Anterior cingulate cortex (tissue), 58 donors: ENCODE measurements at regions not wholly inside any gene's neighbourhood (a gene's known extent, or its start where the extent isn't known, plus 50 kb on each side); places are given as distances from the start of the nearest gene placed in this dataset.

Experiments
- DNase-seq, 58 donors: peaks; one replicate each; lab custom pipeline; 2025; lab: John Stamatoyannopoulos, UW

DNA sequence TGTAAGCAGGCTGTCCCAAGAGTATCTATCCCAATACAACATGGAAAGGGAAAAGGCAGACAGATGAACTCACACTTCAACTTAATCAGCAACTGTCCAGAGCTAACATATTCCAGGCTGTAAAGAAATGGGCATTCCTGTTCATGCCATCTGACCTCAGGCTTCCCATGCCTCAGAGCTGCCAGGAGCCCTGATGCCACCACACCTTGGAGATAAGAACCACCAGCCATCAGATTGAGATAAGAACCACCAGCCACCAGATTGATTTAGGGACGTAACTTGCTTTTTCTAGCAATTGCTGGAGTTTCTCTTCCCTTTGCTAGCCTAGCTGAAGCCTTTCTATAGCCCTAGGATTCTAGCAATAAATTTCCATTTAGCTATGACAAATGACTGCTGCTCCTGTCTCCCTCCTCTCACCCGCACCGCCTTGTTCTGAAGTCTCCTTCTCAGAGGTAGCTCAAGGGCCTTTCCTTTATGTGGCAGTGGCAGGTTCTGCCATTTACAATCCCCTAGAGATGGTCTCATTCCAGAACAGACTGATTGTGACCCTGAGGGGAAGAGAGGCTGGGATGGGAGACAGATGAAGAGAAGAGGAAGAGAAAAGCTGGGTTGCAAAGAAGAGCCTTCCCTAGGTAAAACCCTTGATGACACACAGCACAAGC, 88.0 kb upstream of the CTTNBP2NL start:
- DNase-seq, result no peak

- DNase-seq, result no peak
These were observed 87.3 kb upstream of the CTTNBP2NL start for GRCh38 chr1:112308716-112309115.

DNA sequence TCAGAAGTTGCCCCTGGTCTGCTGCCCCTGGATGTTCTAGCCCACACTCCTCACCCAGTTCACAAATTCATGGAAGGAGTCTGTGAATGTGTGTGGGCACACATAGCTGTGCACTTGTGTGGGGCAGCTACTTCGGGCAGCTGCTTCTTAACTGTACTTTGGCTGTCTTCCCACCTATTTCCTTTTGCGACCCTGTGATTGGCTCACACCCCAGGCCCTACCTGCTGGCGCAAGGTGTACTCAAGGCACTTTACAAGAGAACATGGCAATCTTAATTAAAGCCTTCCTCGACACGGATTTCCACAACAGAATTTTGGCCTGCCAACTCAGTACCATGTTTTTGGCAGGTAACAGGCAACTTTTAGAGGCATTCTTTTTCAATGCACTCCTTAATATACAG, 86.5 kb upstream of the CTTNBP2NL start:
- DNase-seq, result no peak

GRCh38 chr1:112312315-112312714, 83.7 kb upstream of the CTTNBP2NL start:
- DNase-seq, result no peak

DNA sequence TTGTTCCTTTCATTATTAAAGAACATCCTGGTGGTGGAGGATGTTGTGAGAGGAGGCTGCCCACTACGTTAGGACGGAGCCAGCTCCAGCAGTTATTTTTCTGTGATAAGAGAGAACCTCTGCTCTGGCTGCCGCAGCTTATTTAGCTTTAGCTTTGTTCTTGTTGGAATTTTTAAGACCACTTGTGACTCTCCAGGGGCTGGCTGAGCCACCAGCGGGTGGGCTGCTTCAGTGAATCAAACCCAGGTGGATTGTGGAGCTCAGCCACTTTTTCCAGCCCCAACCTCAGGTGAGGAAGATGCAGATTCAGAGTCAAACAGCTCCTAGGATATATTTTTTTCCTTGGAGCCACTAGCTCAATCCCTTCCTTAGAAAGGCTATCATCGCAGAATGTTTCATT, 83.1 kb upstream of the CTTNBP2NL start:
- DNase-seq, result no peak

GRCh38 chr1:112316254-112316913, 79.6 kb upstream of the CTTNBP2NL start:
- DNase-seq, result no peak

- DNase-seq, result no peak
These were observed 78.9 kb upstream of the CTTNBP2NL start for GRCh38 chr1:112317140-112317539.

GRCh38 chr1:112317611-112318062, 78.4 kb upstream of the CTTNBP2NL start:
- no peak for DNase-seq

- no peak for DNase-seq
These were observed 77.8 kb upstream of the CTTNBP2NL start for GRCh38 chr1:112318263-112318662.

DNA sequence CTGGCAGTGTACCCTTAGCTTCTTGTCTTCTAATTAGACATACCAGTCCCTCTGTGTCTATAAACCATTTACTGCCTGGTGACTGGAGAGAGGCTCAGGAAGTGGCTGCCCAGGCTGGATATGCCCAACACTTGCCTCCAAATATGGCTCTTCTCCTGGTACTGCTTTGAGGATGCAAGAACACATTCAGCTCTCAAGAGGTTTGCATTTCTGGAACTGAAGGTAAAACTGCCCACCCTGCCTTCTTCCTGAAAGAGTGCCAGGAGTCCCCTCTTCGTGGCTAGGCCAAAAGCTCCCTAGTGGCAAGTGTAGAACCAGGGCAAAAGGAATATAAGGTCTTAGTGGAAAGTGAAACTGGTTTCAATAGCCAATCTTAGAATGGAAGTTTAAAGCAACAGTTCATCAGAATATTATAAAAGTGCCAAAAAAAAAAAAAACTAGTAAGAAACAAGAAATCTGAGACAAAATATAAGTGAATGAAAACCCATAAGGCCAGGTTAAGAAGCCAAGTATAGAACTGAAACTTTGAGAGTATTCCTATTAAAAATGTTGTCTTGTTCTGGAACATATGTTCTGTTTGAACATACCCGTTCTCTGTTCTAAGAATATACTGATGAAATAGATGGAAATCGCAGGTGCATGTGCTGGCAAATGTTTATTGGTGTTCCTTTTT, 77.2 kb upstream of the CTTNBP2NL start:
- no peak for DNase-seq

GRCh38 chr1:112319371-112320040, 76.5 kb upstream of the CTTNBP2NL start:
- no peak for DNase-seq

GRCh38 chr1:112320058-112320457, 76.0 kb upstream of the CTTNBP2NL start:
- DNase-seq, result no peak

GRCh38 chr1:112322018-112322417, 74.0 kb upstream of the CTTNBP2NL start:
- no peak for DNase-seq

DNA sequence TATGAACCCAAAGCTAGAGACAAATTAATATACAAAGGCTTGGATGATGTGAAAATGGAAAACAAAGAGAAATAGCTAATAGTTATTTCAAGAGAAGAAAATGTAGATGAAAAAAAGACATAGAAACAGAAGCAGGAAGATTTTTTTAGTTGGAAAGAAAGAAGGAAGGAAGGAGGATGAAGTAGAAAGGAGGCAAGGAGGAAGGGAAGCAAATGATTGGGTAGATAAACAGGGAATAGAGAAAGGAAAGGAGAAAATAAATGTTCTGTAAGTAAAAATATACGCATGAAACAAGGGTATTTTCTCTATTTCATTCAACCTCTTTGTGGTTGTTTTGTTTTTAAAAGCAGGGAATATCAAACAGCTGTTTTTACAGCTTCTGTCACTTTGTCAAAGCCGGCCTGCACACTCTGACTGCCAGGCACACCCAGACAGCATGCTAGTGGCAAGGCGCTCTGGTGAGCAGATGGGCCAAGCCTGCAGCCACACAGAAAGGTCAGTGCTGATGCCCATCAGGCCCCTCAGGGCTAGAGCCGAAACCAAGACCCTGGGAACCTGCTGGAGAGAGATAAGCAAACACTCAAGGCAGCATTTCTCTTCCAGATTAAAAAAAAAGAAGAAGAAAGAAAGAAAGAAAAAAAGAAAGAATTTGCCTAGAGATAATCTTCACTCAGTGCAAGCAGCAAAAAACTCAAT, 72.9 kb upstream of the CTTNBP2NL start:
- DNase-seq, result no peak

DNA sequence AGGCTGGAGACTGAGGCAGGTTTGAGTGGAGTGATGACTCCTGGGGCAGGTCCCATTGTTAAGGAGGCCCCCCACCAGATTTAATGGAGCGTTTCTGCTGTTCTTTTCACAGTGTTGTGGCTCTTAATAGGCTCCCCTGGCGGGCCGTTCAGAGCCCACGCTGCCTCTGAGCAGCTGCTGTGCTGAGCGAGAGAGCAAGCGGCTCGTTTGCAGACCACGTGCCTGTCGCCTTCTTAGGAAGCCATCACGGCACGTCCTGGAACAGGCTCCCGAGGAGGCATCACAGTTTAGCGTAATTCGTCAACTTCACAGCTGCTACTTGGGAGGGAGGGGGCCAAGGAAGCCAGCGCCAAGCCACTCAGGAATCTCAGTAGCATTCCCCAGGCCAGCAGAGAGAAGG, 70.5 kb upstream of the CTTNBP2NL start:
- DNase-seq, result peak in 42 of 58 donors; percentile 1 to 75 (median 26)

- no peak for DNase-seq
These were observed 67.4 kb upstream of the CTTNBP2NL start for GRCh38 chr1:112328600-112328999.

DNA sequence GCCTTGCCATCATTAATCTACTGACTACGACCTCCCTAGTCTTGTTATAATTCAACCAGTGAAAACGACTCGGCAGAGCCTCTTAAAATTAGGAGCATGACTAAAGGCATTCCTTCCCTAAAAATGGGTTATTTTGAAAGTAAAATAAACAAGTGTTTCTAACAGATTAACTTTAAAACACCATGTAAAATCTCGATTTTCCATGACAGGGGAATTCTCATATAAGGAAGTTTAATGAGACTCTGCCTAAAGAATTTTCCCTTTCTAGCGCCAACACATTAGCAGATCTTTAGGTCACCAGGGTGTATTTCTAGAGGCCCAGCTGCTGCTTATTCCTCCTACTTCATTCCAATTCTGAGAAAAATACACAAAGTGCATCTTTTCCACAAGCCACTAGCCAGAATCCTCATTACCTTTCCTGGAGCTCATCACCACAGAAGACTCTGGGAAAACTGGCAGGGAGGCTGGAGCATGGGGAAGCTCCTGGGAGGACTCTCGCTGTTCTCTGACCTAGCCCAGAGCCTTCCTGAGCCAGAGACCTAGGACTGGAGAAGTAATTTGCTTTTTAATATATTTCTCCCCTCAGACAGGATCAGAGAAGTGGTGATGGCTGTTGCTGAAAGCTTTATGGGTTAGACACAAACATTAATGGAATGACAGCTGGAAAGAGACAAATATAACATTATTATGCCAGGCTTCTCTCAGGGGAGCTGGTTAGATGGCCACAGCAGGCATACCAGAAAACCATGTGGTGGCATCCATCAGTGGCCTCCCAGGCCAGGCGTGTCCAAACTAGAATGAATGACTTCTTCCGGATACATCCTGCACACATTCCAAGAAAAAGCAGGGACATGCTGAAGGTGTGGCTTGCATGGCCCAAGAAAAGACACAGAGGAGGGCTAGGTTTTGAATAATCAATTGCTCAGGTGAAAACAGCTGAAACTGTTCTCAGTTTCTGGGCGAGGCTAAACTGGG, 63.6 kb upstream of the CTTNBP2NL start:
- no peak for DNase-seq

DNA sequence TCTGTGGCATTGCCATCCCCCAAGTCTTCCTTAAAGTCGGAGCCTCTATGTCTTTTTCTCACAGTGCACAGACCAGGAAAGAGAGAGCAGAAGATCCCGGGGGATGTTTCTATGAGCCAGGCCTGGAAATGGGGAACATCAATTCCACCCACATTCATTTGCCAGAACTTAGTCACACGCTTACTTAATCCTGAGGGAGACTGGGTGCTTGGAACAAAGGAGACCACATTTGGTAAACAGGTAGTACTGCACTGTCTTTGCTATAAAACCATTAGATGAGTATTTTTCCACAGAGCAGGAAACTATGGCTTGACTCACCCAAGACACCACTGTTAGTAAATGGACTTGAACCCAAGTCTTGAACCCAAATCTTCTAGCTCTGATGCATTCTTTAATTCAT, 60.7 kb upstream of the CTTNBP2NL start:
- DNase-seq, result peak in 1 of 58 donors; percentile 41

- peak in 25 of 58 donors; percentile 2 to 40 (median 14) for DNase-seq
These were observed 58.9 kb upstream of the CTTNBP2NL start for GRCh38 chr1:112337028-112337531.
